Ovary (tissue), 7 donors: ENCODE measurements at regions not wholly inside any gene's neighbourhood (a gene's known extent, or its start where the extent isn't known, plus 50 kb on each side); places are given as distances from the start of the nearest gene placed in this dataset.
"Not testable (repeated sequence)": the region's sequence is repeated elsewhere in the genome, so short reads cannot be mapped to it uniquely, and the experiment has no call there.

Experiments
- DNase-seq, 5 donors: peaks; one replicate each; pipeline ENCODE4 v3.0.0-alpha.2; 2019 to 2020
- H3K27ac ChIP-seq, 2 donors: fragments of 200-600 bp; one replicate each; pipeline versions ENCODE4 v1.5.1 to v1.8.0; 2019 to 2022
- H3K27me3 ChIP-seq: fragments of 200-600 bp; one replicate; pipeline ENCODE4 v1.8.0; 2022
- H3K36me3 ChIP-seq: fragments of 200-600 bp; sonication (generic); one replicate; pipeline ENCODE4 v1.5.1; 2019
- H3K4me1 ChIP-seq: one replicate; pipeline ENCODE4 v1.8.1; 2013; ENCODE audit warnings: mild to moderate bottlenecking, moderate library complexity; ENCODE audit not compliant: insufficient read depth
- H3K4me3 ChIP-seq: fragments of 200-600 bp; sonication (generic); one replicate; pipeline ENCODE4 v1.5.1; 2017
- H3K9me3 ChIP-seq, 2 donors: fragments of 200-600 bp in 1 of 2; sonication (generic) in 1 of 2; one replicate each; pipeline versions ENCODE4 v1.5.1 to v1.8.1; 2013 to 2019; ENCODE audit warnings: mild to moderate bottlenecking in 1 of 2, moderate library complexity in 1 of 2
- EP300 ChIP-seq: sonication (generic); formaldehyde crosslinking; IDR thresholded peaks from one replicate; pipeline ENCODE4 v1.6.1; 2017; ENCODE audit warnings: antibody characterized with exemption
- POLR2A ChIP-seq: fragments of 450-650 bp; IDR thresholded peaks from one replicate; pipeline ENCODE4 v1.6.1; 2017; ENCODE audit warnings: antibody characterized with exemption, mild to moderate bottlenecking, moderate library complexity
- WGBS, 3 donors: extraction: QIAGEN DNeasy Blood & Tissue Kit in 1 of 3; methylation state at CpG; one replicate each; pipeline versions ENCODE4 v1.1.5 to v1.1.7; 2013 to 2017; 5-methylcytosine and 5-hydroxymethylcytosine counted together
- intact Hi-C, 4 donors: fragments of 100-400 bp; cut with DNase I; formaldehyde crosslinking; loops; one replicate each; pipeline versions ENCODE4 v1.11.0 to v1.15.1; 2022 to 2023
- TF ChIP-seq, protein P1 (sequence below), 3 donors: fragments of 450-650 bp in 2 of 3; fragments of 200-600 bp in 1 of 3; IDR thresholded peaks; one replicate each; pipeline versions ENCODE4 v1.5.1 to v1.8.0; 2016 to 2022; ENCODE audit warnings: antibody characterized with exemption in 3 of 3, mild to moderate bottlenecking in 1 of 3
- donor health status: DM: no; HTN: no; CAD: no; lungs with moderate emphysema.
- donor health status: DM: no; HTN: no; CAD: no.
- donor health status: Bipolar disorder and iron deficiency.
- donor health status: DM: no; HTN: no; CAD: no.
- donor health status: DM: yes; HTN: yes; CAD: no.

GRCh38 chr2:184371641-184372040 is 226.7 kb upstream of the ZNF804A start:
- intact Hi-C loops, result no loop called here
- 86 to 93% (median 89%) methylated on average over 1 of the region's 1 CpG for WGBS, 3 donors
- H3K9me3 ChIP-seq, result no peaks in the 10 kb centered on the region
- no peak overlapping the region for H3K27ac ChIP-seq
- H3K4me3 ChIP-seq, result no peak overlapping the region
- H3K27me3 ChIP-seq, result no peaks in the 10 kb centered on the region
- H3K4me1 ChIP-seq, result no peaks in the 10 kb centered on the region
- no peaks in the 10 kb centered on the region for H3K36me3 ChIP-seq
- no peak for TF ChIP-seq POLR2A
- TF ChIP-seq, protein P1, sequence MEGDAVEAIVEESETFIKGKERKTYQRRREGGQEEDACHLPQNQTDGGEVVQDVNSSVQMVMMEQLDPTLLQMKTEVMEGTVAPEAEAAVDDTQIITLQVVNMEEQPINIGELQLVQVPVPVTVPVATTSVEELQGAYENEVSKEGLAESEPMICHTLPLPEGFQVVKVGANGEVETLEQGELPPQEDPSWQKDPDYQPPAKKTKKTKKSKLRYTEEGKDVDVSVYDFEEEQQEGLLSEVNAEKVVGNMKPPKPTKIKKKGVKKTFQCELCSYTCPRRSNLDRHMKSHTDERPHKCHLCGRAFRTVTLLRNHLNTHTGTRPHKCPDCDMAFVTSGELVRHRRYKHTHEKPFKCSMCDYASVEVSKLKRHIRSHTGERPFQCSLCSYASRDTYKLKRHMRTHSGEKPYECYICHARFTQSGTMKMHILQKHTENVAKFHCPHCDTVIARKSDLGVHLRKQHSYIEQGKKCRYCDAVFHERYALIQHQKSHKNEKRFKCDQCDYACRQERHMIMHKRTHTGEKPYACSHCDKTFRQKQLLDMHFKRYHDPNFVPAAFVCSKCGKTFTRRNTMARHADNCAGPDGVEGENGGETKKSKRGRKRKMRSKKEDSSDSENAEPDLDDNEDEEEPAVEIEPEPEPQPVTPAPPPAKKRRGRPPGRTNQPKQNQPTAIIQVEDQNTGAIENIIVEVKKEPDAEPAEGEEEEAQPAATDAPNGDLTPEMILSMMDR (IDR thresholded peaks at IDR 0.05), result no peak
- no peak for TF ChIP-seq EP300
- no peak for DNase-seq

DNA sequence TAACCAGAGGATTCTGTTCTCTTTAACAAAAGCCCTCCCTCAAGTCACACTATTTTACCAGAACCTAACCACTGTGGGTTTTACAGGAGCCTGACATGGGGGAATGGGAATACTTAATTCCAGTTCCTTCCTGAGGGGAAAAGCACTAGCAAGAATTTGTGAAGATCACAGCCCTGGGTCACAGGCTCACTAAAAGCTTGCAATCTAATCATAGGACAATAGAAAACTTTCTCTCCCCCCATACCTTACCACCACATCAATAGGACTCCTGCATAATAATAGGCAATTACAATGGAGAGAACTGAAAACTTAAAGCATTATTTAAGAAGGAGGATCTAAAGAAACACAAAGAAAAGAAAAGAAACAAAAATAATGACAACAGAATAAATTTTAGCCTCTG is 225.8 kb upstream of the ZNF804A start:
- H3K36me3 ChIP-seq, result no peaks in the 10 kb centered on the region
- DNase-seq, result no peak
- H3K4me3 ChIP-seq, result no peak overlapping the region
- no peaks in the 10 kb centered on the region for H3K4me1 ChIP-seq
- H3K27ac ChIP-seq, result no peak overlapping the region
- no peaks in the 10 kb centered on the region for H3K27me3 ChIP-seq
- TF ChIP-seq, protein P1 (IDR thresholded peaks at IDR 0.05), result no peak
- TF ChIP-seq EP300 (no peak), POLR2A (no peak)
- H3K9me3 ChIP-seq, result no peaks in the 10 kb centered on the region
- intact Hi-C loops, result no loop called here

DNA sequence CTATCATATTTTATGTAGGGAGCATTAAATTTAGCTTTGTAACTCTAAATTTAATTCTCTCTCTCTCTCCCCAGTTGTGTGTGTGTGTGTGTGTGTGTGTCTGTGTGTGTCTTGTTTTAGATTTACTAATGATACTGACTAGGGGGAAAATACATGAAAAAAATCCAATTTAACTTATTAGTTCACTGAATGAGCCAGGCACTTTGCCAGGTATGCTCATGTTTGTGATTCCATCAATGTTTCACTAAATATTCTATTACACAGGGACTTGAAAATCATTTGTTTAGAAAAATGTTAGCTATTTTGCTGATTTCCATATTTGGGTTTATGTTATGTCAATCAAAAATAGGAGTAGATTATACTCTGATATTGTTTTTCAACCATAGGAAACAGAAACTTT is 203.7 kb upstream of the ZNF804A start:
- Histone ChIP-seq H3K27ac (no peak overlapping the region), H3K36me3 (no peaks in the 10 kb centered on the region), H3K27me3 (no peaks in the 10 kb centered on the region), H3K4me3 (no peak overlapping the region), H3K9me3 (no peaks in the 10 kb centered on the region), H3K4me1 (no peaks in the 10 kb centered on the region)
- TF ChIP-seq, protein P1 (IDR thresholded peaks at IDR 0.05), result no peak
- no peak for TF ChIP-seq EP300
- no peak for TF ChIP-seq POLR2A
- intact Hi-C loops, result loop anchor here in 1 of 4 donors (5.0 kb wide), 1 partner anchor 293 kb away; no protein-coding TSS in a partner anchor
- DNase-seq, result no peak

DNA sequence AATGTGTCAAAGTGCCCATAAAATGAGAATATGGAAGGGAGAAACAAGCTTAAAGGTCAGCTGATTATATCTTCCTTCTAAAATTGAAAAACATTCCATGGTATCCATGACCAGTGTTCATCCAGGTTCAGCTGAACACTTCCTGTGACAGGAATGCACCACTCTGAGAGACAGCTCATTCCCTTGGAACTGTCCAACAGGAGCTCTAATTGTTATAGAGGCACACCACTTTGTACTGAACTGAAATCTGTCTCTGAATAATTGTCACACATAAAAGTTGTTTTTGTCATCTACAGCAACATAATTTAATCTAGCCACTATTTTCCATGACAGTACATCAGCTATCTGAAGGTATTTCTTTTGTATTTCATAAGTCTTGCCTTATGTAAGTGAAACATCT is 195.9 kb upstream of the ZNF804A start:
- intact Hi-C loops, result no loop called here
- Histone ChIP-seq H3K9me3 (no peaks in the 10 kb centered on the region), H3K27me3 (no peaks in the 10 kb centered on the region), H3K4me1 (no peaks in the 10 kb centered on the region), H3K27ac (no peak overlapping the region), H3K36me3 (no peaks in the 10 kb centered on the region), H3K4me3 (no peak overlapping the region)
- TF ChIP-seq EP300 (no peak), POLR2A (no peak)
- TF ChIP-seq, protein P1 (IDR thresholded peaks at IDR 0.05), result no peak
- no peak for DNase-seq

- H3K4me3 ChIP-seq, intact Hi-C loops: not testable (repeated sequence)
Measured at GRCh38 chr2:184407041-184407630, 191.2 kb upstream of the ZNF804A start.

More at GRCh38 chr2:184407041-184407630, 191.2 kb upstream of the ZNF804A start:
- WGBS, 3 donors, result 67 to 71% (median 68%) methylated on average over 7 of the region's 7 CpGs
- not testable (repeated sequence) for H3K4me1 ChIP-seq, H3K27me3 ChIP-seq, H3K9me3 ChIP-seq, H3K27ac ChIP-seq, H3K36me3 ChIP-seq, DNase-seq
